IMR-90 (cell line): ENCODE measurements at regions not wholly inside any gene's neighbourhood (a gene's known extent, or its start where the extent isn't known, plus 50 kb on each side); places are given as distances from the start of the nearest gene placed in this dataset.
A peak's percentile ranks its signal among the peaks of the same experiment; 100 is the strongest.

Source experiments
- ATAC-seq: fragments of 200-7000 bp; cut with Tn5 transposase; 2 replicates; pipeline ENCODE4 v1.9.1; 2020; ENCODE audit warnings: low read depth, mild to moderate bottlenecking, moderate library complexity
- BruUV-seq: library from RNA; stranded (reverse); fragments of 400-500 nt; replicated peaks from 2 replicates; lab custom pipeline; 2021; lab: Mats Ljungman, UMichigan
- CTCF ChIA-PET: fragments of 300-600 bp; formaldehyde crosslinking; extraction: SDS; loops from one replicate; lab custom pipeline; 2021; ENCODE audit warnings: antibody characterized with exemption; lab: Yijun Ruan, JAX
- POLR2A ChIA-PET: fragments of 300-600 bp; sonication (Branson Sonifier 250); formaldehyde crosslinking; loops from one replicate; lab custom pipeline; 2022; ENCODE audit warnings: antibody characterized with exemption; ENCODE audit not compliant: unreplicated experiment; lab: Charles Lee
- DNase-seq: peaks from one replicate; pipeline ENCODE4 v3.0.0; 2013
- H2AFZ ChIP-seq: replicated peaks from 2 replicates; pipeline ENCODE3; 2013; ENCODE audit warnings: low read length, mild to moderate bottlenecking; ENCODE audit not compliant: poor library complexity
- H2AK5ac ChIP-seq: 2 replicates; pipeline ENCODE4 v1.6.1; 2013; ENCODE audit warnings: low read depth, low read length, inconsistent platforms
- H2AK9ac ChIP-seq: replicated peaks from 2 replicates; pipeline ENCODE3; 2013; ENCODE audit warnings: mild to moderate bottlenecking, low read depth, low read length, moderate library complexity; ENCODE audit not compliant: poor library complexity
- H2BK120ac ChIP-seq: 2 replicates; pipeline ENCODE4 v1.6.1; 2013; ENCODE audit warnings: low read depth, low read length, inconsistent platforms
- H2BK15ac ChIP-seq: 3 replicates; pipeline ENCODE4 v1.6.1; 2013; ENCODE audit warnings: low read depth, low read length, inconsistent platforms
- H2BK20ac ChIP-seq: 2 replicates; pipeline ENCODE4 v1.6.1; 2013; ENCODE audit warnings: low read depth, mild to moderate bottlenecking, inconsistent platforms, low read length, moderate library complexity
- H2BK5ac ChIP-seq: 2 replicates; pipeline ENCODE4 v1.6.1; 2013; ENCODE audit warnings: mild to moderate bottlenecking, low read depth, low read length, inconsistent platforms; ENCODE audit not compliant: poor library complexity, severe bottlenecking
- H3K14ac ChIP-seq: replicated peaks from 2 replicates; pipeline ENCODE4 v1.6.1; 2013; ENCODE audit warnings: low read depth, low read length, inconsistent platforms
- H3K18ac ChIP-seq: 2 replicates; pipeline ENCODE4 v1.6.1; 2013; ENCODE audit warnings: low read depth, low read length, control low read depth
- H3K23ac ChIP-seq: 2 replicates; pipeline ENCODE4 v1.6.1; 2013; ENCODE audit warnings: low read depth, low read length, inconsistent platforms
- H3K27ac ChIP-seq: 2 replicates; pipeline ENCODE4 v1.5.1; 2013; ENCODE audit warnings: mild to moderate bottlenecking, control low read depth, low read length; ENCODE audit not compliant: insufficient read depth
- H3K27me3 ChIP-seq: 2 replicates; pipeline ENCODE4 v1.6.1; 2013; ENCODE audit warnings: low read length; ENCODE audit not compliant: control insufficient read depth, insufficient read depth
- H3K36me3 ChIP-seq: 2 replicates; pipeline ENCODE4 v1.6.1; 2013; ENCODE audit warnings: low read length, mixed read lengths; ENCODE audit not compliant: control insufficient read depth, insufficient read depth
- H3K4ac ChIP-seq: 2 replicates; pipeline ENCODE4 v1.6.1; 2013; ENCODE audit warnings: low read depth, low read length, inconsistent platforms
- H3K4me1 ChIP-seq: 2 replicates; pipeline ENCODE4 v1.6.1; 2013; ENCODE audit warnings: low read length, mixed read lengths; ENCODE audit not compliant: control insufficient read depth, insufficient read depth
- H3K4me2 ChIP-seq: 2 replicates; pipeline ENCODE4 v1.6.1; 2013; ENCODE audit warnings: low read depth, mild to moderate bottlenecking, control low read depth, low read length, moderate library complexity
- H3K4me3 ChIP-seq: 2 replicates; pipeline ENCODE4 v1.5.1; 2013; ENCODE audit warnings: low read depth, mild to moderate bottlenecking, control low read depth, low read length, moderate library complexity; ENCODE audit not compliant: insufficient read depth
- H3K56ac ChIP-seq: 2 replicates; pipeline ENCODE4 v1.6.1; 2013; ENCODE audit warnings: low read length, inconsistent platforms; ENCODE audit not compliant: insufficient read depth; ENCODE audit errors: extremely low read depth
- H3K79me1 ChIP-seq, 2 experiments: 2 replicates each; pipeline ENCODE4 v1.6.1; 2013; ENCODE audit warnings: low read length in 2 of 2, inconsistent platforms in 1 of 2, low read depth in 1 of 2
- H3K9ac ChIP-seq: 2 replicates; pipeline ENCODE4 v1.6.1; 2013; ENCODE audit warnings: low read depth, low read length, control low read depth
- H3K9me1 ChIP-seq: 2 replicates; pipeline ENCODE4 v1.6.1; 2013; ENCODE audit warnings: low read length, inconsistent platforms; ENCODE audit not compliant: insufficient read depth
- H3K9me3 ChIP-seq: 2 replicates; pipeline ENCODE4 v1.6.1; 2013; ENCODE audit warnings: low read length; ENCODE audit not compliant: control insufficient read depth, insufficient read depth
- H4K20me1 ChIP-seq: 2 replicates; pipeline ENCODE4 v1.6.1; 2013; ENCODE audit warnings: low read length, inconsistent platforms; ENCODE audit not compliant: insufficient read depth
- H4K5ac ChIP-seq: 2 replicates; pipeline ENCODE4 v1.6.1; 2013; ENCODE audit warnings: mild to moderate bottlenecking, low read depth, low read length, control low read depth
- H4K8ac ChIP-seq, 2 experiments: 2 replicates each; pipeline ENCODE4 v1.6.1; 2013; ENCODE audit warnings: low read depth in 2 of 2, low read length in 2 of 2, control low read depth in 1 of 2, inconsistent platforms in 1 of 2
- H4K91ac ChIP-seq: 2 replicates; pipeline ENCODE4 v1.6.1; 2013; ENCODE audit warnings: low read depth, low read length, inconsistent platforms; ENCODE audit not compliant: insufficient read depth
- FOS ChIP-seq: fragments of 150-350 bp; IDR thresholded peaks from 2 replicates; pipeline ENCODE4 v1.6.1; 2016; ENCODE audit warnings: low read depth, low read length
- NFE2L2 ChIP-seq: fragments of 150-350 bp; IDR thresholded peaks from 2 replicates; pipeline ENCODE4 v1.6.1; 2016; ENCODE audit warnings: low read depth, mild to moderate bottlenecking, low read length
- WGBS, 2 experiments: methylation state at CpG; one replicate each; pipeline versions ENCODE4 v1.1.5 to v1.1.7; 2013; ENCODE audit warnings: missing lambda C conversion rate in 2 of 2; ENCODE audit not compliant: insufficient read length in 1 of 2; ENCODE audit errors: extremely low coverage in 2 of 2; 5-methylcytosine and 5-hydroxymethylcytosine counted together
- dilution Hi-C: fragments of 300-500 bp; cut with HindIII; formaldehyde crosslinking; loops from one replicate; pipeline ENCODE4 v1.14.3; 2018; ENCODE audit warnings: low sequenced_read_pairs; ENCODE audit not compliant: unreplicated experiment
- in situ Hi-C: fragments of 300-500 bp; cut with MboI; formaldehyde crosslinking; loops from 3 replicates; pipeline ENCODE4 v1.14.3; 2019; ENCODE audit warnings: low sequenced_read_pairs, inconsistent platforms, mixed read lengths
- intact Hi-C: fragments of 100-400 bp; cut with micrococcal nuclease; formaldehyde crosslinking; loops from 2 replicates; pipeline ENCODE4 v1.10.0; 2022

DNA sequence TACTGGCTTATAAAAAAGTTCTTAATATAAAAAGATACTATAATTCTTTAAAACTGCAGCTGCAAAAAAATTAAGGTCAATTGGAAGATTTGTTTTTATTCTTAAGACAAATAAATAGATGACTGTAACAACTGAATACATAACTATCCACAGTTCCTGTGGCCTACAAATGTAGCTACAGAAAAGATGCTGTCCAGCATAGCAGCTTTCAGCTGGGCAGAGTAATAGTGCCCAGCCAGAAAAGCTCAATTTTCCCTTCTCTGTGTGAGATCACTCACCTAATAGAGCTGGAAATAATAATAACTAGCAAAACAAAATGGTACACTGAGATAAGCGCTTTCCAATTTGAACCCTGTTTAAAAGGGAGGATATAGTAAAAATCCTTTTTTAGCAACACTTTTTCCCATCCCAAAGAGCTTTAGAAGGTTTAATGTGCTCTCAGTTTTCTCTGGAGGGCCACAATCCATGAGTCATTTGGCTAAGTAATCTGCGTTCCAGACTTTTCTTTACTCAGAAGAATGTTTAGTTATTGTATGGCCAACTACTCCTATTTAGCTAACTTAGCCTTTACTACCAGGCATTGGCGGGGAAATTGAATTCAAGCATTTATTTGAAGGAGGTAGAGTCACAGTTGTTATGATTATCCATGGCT lies 158.1 kb upstream of the SLC39A10 start:
- no peak overlapping the region for H2AFZ ChIP-seq
- BruUV-seq, result no TSS peak
- no peak overlapping the region for H3K56ac ChIP-seq
- no peak overlapping the region for H3K4ac ChIP-seq
- no peaks in the 10 kb centered on the region for H3K79me1 ChIP-seq
- peak; percentile 91 for ATAC-seq
- H3K27me3 ChIP-seq, result no peaks in the 10 kb centered on the region
- peak; percentile 74 for DNase-seq
- H4K5ac ChIP-seq, result no peak overlapping the region
- POLR2A ChIA-PET, result interaction anchor here (0.5 kb wide), 1 partner anchor 34 kb away, joined by 3 read pairs; no protein-coding TSS in a partner anchor
- no peaks in the 10 kb centered on the region for H3K9me1 ChIP-seq
- dilution Hi-C loops (no loop called here), in situ Hi-C loops (no loop called here), intact Hi-C loops (loop anchor here (2.0 to 5.0 kb wide), 2 partner anchors 113 to 160 kb away; no protein-coding TSS in a partner anchor)
- no peak overlapping the region for H2BK120ac ChIP-seq
- no peak overlapping the region for H3K9ac ChIP-seq
- H3K23ac ChIP-seq, result no peak overlapping the region
- CTCF ChIA-PET, result interaction anchor here (0.6 to 1.7 kb wide), 8 partner anchors 14 to 522 kb away, joined by 3 to 9 read pairs (median 3); no protein-coding TSS in a partner anchor
- WGBS, 2 experiments, result no CpG with 5 or more reads among the region's 3 CpGs
- H3K36me3 ChIP-seq, result no peaks in the 10 kb centered on the region
- no peaks in the 10 kb centered on the region for H4K20me1 ChIP-seq
- no peak overlapping the region for H3K4me3 ChIP-seq
- TF ChIP-seq NFE2L2 (no peak), FOS (peak; percentile 48; the same call in 1 of the 2 replicates)
- H2BK15ac ChIP-seq, result no peak overlapping the region
- 0 out of 2 replicates have a peak, but pooled peaks cover 2% of the 10 kb centered on the region for H3K4me1 ChIP-seq
- H3K18ac ChIP-seq, result no peak overlapping the region
- no peak overlapping the region for H2BK20ac ChIP-seq
- no peak overlapping the region for H2AK5ac ChIP-seq
- H2BK5ac ChIP-seq, result peak overlapping the region; percentile 37
- H3K4me2 ChIP-seq, result no peak overlapping the region; the same call in 1 of the 2 replicates
- H2AK9ac ChIP-seq, result no peak overlapping the region
- no peak overlapping the region for H4K8ac ChIP-seq
- no peaks in the 10 kb centered on the region for H3K9me3 ChIP-seq
- no peak overlapping the region for H3K14ac ChIP-seq
- no peak overlapping the region for H3K27ac ChIP-seq
- H4K91ac ChIP-seq, result no peak overlapping the region
